ENCODE measurements at regions not wholly inside any gene's neighbourhood (a gene's known extent, or its start where the extent isn't known, plus 50 kb on each side); places are given as distances from the start of the nearest gene placed in this dataset.
A peak's percentile ranks its signal among the peaks of the same experiment; 100 is the strongest.

GRCh38 chr6:95318137-95318536 lies 259.2 kb upstream of the MANEA start:
- ATAC-seq (peak; percentile 26; the same call in 1 of the 3 replicates), DNase-seq (ENCODE audit: low spot score) (no peak)
- no peak overlapping the region for H2AFZ ChIP-seq
- no peaks in the 10 kb centered on the region for H3K36me3 Mint-ChIP-seq (ENCODE audit: low read depth)
- H3K4me1 Mint-ChIP-seq: no peaks in the 10 kb centered on the region
- no peaks in the 10 kb centered on the region for H3K27me3 ChIP-seq (ENCODE audit: insufficient read depth)
- H3K79me2 ChIP-seq (replicated peaks; ENCODE audit: insufficient read depth): no peaks in the 10 kb centered on the region
- no peaks in the 10 kb centered on the region for H3F3A ChIP-seq (replicated peaks; ENCODE audit: low read depth)
- H3K27me3 Mint-ChIP-seq (ENCODE audit: insufficient read depth, low read depth, poor library complexity): no peaks in the 10 kb centered on the region
- no peaks in the 10 kb centered on the region for H4K20me1 ChIP-seq (replicated peaks; ENCODE audit: insufficient read depth)
- no peak overlapping the region for H3K4me3 ChIP-seq
- no peak overlapping the region for H3K4me3 Mint-ChIP-seq
- H3K4me1 ChIP-seq (ENCODE audit: insufficient read depth): no peaks in the 10 kb centered on the region
- TF ChIP-seq CREB1 (CRISPR knock-in tag; IDR thresholded peaks at IDR 0.05; ENCODE audit: low read depth) (no peak), REST (IDR thresholded peaks at IDR 0.05; ENCODE audit: unreplicated experiment) (peak; percentile 24)
- no peaks in the 10 kb centered on the region for H3K9me2 ChIP-seq (ENCODE audit: insufficient read depth)
- no peaks in the 10 kb centered on the region for H3K36me3 ChIP-seq (ENCODE audit: insufficient read depth)
- H3K9me3 Mint-ChIP-seq: no peaks in the 10 kb centered on the region
- H3K4me2 ChIP-seq: no peak overlapping the region
- H3K27ac ChIP-seq (ENCODE audit: low read depth): no peak overlapping the region
- H3K27ac Mint-ChIP-seq: no peak overlapping the region

- Histone ChIP-seq H3F3A (replicated peaks; ENCODE audit: low read depth) (no peaks in the 10 kb centered on the region), H3K27ac (ENCODE audit: low read depth) (no peak overlapping the region), H4K20me1 (replicated peaks; ENCODE audit: insufficient read depth) (no peaks in the 10 kb centered on the region), H3K4me1 (ENCODE audit: insufficient read depth) (no peaks in the 10 kb centered on the region), H2AFZ (no peak overlapping the region), H3K79me2 (replicated peaks; ENCODE audit: insufficient read depth) (no peaks in the 10 kb centered on the region), H3K4me3 (no peak overlapping the region), H3K9me2 (ENCODE audit: insufficient read depth) (no peaks in the 10 kb centered on the region), H3K4me2 (no peak overlapping the region), H3K27me3 (ENCODE audit: insufficient read depth) (no peaks in the 10 kb centered on the region), H3K36me3 (ENCODE audit: insufficient read depth) (no peaks in the 10 kb centered on the region)
- Mint-ChIP-seq H3K4me3 (no peak overlapping the region), H3K4me1 (no peaks in the 10 kb centered on the region), H3K36me3 (ENCODE audit: low read depth) (no peaks in the 10 kb centered on the region), H3K9me3 (no peaks in the 10 kb centered on the region), H3K27me3 (ENCODE audit: insufficient read depth, low read depth, poor library complexity) (no peaks in the 10 kb centered on the region), H3K27ac (no peak overlapping the region)
- DNase-seq (ENCODE audit: low spot score) (no peak), ATAC-seq (no peak)
- TF ChIP-seq, protein P1, sequence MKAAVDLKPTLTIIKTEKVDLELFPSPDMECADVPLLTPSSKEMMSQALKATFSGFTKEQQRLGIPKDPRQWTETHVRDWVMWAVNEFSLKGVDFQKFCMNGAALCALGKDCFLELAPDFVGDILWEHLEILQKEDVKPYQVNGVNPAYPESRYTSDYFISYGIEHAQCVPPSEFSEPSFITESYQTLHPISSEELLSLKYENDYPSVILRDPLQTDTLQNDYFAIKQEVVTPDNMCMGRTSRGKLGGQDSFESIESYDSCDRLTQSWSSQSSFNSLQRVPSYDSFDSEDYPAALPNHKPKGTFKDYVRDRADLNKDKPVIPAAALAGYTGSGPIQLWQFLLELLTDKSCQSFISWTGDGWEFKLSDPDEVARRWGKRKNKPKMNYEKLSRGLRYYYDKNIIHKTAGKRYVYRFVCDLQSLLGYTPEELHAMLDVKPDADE (IDR thresholded peaks at IDR 0.05): no peak
- TF ChIP-seq CTCF (conservative IDR thresholded peaks at IDR 0.05; ENCODE audit: low read depth in 2 of 2) (no peak), STAT1 (IDR thresholded peaks at IDR 0.05; ENCODE audit: unreplicated experiment) (no peak), REST (IDR thresholded peaks at IDR 0.05; ENCODE audit: unreplicated experiment) (no peak), EZH2 (IDR thresholded peaks at IDR 0.05; ENCODE audit: low read depth, unreplicated experiment) (no peak), NANOG (IDR thresholded peaks at IDR 0.05; ENCODE audit: borderline replicate concordance) (no peak), ZNF114 (CRISPR knock-in tag; IDR thresholded peaks at IDR 0.05) (no peak), POLR2AphosphoS5 (IDR thresholded peaks at IDR 0.05; ENCODE audit: low read depth) (no peak), CREB1 (CRISPR knock-in tag; IDR thresholded peaks at IDR 0.05; ENCODE audit: low read depth) (no peak)
Observed at GRCh38 chr6:95321126-95321525, 256.2 kb upstream of the MANEA start.

All from GM23338 (cell line).